Adrenal gland (tissue), 5 donors: ENCODE measurements at regions not wholly inside any gene's neighbourhood (a gene's known extent, or its start where the extent isn't known, plus 50 kb on each side); places are given as distances from the start of the nearest gene placed in this dataset.

Experiments used
- CTCF ChIP-seq, 6 experiments: fragments of 450-650 bp in 4 of 6; fragments of 200-600 bp in 2 of 6; sonication (generic) in 1 of 6; IDR thresholded peaks; 1 replicate in 5 of 6; 2 replicates in 1 of 6; pipeline versions ENCODE4 v1.5.1 to v1.8.0; 2016 to 2021; ENCODE audit warnings: antibody characterized with exemption in 6 of 6, mild to moderate bottlenecking in 2 of 6, moderate library complexity in 1 of 6
- POLR2A ChIP-seq, 2 donors: fragments of 450-650 bp; IDR thresholded peaks; one replicate each; pipeline ENCODE4 v1.6.1; 2017; ENCODE audit warnings: antibody characterized with exemption in 2 of 2, mild to moderate bottlenecking in 2 of 2, moderate library complexity in 1 of 2
- donor health status: DM: no; HTN: no; CAD: no.

- TF ChIP-seq CTCF (IDR thresholded peaks at IDR 0.05) = no peak
- TF ChIP-seq POLR2A (IDR thresholded peaks at IDR 0.05) = no peak
These were observed 658.2 kb upstream of the LMCD1 start for GRCh38 chr3:7843441-7843840.
